ENCODE measurements at regions not wholly inside any gene's neighbourhood (a gene's known extent, or its start where the extent isn't known, plus 50 kb on each side); places are given as distances from the start of the nearest gene placed in this dataset.
A peak's percentile ranks its signal among the peaks of the same experiment; 100 is the strongest.
"Not testable (repeated sequence)": the region's sequence is repeated elsewhere in the genome, so short reads cannot be mapped to it uniquely, and the experiment has no call there.

GRCh38 chr3:150357923-150358607 is 50.0 kb upstream of the TSC22D2 start:
- DNase-seq (ENCODE audit: low read depth, low spot score), result no peak

DNA sequence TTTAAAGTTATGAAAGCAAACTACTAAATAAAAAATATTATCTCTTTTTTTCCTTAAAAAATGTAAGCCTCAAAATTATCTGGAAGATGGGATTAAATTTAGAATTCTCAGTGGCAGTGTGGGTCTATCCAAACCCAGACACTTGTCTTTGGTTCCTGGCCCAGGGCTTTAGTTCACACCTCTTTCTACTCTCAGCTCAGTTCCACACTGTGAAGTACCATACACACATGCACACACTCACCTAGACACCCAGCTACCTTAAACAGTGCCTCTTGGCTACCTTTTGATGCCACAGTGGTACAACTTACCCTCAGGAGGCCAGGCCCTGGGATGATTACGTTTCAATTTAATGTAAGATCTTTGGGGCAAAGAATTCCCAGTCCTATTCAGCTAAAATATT is 51.0 kb upstream of the TSC22D2 start:
- DNase-seq (ENCODE audit: low read depth, low spot score), result no peak

DNA sequence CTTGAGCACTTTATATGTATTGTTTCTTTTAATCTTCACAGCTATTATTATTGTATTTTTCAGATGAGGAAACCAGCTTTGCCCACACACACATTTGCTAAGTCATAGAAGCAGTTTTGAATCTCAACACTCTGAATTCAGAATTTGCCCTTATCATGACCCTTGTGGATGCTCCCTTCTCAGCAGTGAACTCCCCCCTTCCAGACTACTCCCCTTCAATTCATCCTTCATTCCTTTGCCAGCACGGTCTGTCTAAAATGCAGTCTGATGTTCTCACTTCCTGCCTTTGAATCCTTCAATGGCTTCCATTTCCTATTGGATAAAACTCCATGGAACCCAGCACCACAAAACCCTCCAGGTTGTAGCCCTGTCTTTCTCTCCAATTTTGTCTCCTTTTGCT is 52.5 kb upstream of the TSC22D2 start:
- no peak for DNase-seq (ENCODE audit: low read depth, low spot score)

DNA sequence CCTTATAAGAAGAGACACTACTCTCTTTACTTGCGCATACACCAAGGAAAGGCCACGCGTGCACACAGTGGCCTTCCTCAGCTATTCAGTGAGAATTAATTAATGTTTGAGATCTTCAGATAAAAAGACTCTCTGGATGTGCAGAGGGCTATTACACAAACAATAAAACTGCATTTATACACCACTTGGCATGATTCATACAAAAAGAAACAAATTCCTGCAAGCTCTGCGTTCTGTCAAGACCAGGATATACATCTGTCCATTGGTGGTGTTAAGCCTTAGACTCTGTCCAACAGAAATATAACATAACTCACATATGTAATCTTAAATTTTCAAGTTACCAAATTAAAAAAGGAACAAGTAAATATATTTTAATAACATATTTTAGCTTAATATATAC is 55.2 kb upstream of the TSC22D2 start:
- DNase-seq (ENCODE audit: low read depth, low spot score), result no peak

DNA sequence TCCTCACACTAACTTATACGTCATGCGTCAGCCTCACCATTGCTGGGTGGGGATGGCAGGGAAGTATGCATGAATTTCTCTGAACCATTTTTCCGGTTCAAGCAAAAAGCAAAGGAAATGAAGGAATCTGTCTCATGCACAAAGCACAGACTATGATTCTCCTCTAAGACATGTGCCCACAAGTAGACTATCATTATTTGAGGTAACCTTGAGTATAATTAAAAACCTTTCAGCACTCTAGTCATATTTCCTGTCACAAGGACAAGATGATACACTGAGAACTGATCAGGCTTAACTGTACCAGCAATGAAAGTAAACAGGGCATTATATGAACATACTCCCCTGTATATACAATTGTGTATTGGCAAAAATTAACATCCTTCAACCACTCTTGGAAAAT is 56.7 kb upstream of the TSC22D2 start:
- DNase-seq (ENCODE audit: low read depth, low spot score), result no peak

DNA sequence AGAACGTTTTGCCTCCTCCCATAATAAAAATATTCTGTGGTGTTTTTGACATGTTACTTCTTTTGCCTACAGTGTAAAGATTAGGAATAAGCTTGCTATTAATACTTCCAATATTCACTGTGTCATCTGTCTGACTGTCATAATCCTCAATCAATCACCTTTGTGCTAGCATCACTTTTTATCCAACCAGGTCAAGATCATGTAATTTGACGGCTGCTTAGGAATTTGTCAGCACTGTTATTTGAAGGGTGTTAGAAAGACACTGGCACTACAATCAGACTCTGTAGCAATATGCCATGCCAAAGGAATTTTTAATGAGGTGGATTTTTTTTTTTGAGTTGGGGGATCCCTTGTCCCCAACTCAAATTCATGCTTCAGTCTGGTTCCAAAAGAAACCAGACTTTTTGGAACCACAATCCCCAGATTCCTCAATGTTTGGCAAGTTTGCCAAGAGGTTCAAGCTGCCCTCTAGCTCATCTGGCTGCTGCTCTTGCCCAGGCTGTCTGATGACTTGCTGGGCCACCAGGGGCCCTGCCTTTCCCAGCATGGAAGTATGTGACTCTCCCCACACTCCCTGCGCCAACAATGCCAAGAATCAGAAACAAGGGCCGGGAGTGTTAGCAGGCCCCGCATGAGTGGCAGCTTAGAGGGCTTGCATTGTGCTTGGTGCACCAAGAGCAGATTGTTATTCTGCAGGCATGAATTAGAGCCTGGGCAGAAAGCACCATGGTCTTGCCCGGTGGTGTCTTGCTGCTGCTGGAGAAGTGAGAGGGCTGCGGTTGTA is 58.6 kb upstream of the TSC22D2 start:
- peak; percentile 36 for DNase-seq (ENCODE audit: low read depth, low spot score)

GRCh38 chr3:150348500-150348899 is 59.6 kb upstream of the TSC22D2 start:
- no peak for DNase-seq (ENCODE audit: low read depth, low spot score)

GRCh38 chr3:150346981-150347863 is 60.9 kb upstream of the TSC22D2 start:
- DNase-seq (ENCODE audit: low read depth, low spot score), result peak; percentile 66

DNA sequence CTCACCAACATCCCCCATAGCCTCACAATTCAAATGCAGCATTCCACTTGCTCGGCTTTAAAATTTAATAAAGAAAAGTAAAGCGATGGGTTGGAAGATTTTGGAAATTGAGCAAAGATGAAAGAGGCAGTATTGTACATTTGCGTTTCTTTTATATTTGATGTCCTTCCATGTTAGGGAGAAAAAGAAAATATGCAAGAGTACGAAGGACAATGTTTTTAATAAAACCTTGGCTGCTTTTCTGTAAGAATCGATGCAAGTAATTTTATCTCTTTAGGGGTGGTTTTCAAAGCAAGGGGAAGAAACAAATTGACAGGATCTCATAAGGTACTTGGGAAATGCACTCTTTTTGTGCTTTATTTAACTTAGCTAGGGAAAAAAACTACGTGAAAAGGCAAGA is 61.8 kb upstream of the TSC22D2 start:
- DNase-seq (ENCODE audit: low read depth, low spot score), result no peak

DNA sequence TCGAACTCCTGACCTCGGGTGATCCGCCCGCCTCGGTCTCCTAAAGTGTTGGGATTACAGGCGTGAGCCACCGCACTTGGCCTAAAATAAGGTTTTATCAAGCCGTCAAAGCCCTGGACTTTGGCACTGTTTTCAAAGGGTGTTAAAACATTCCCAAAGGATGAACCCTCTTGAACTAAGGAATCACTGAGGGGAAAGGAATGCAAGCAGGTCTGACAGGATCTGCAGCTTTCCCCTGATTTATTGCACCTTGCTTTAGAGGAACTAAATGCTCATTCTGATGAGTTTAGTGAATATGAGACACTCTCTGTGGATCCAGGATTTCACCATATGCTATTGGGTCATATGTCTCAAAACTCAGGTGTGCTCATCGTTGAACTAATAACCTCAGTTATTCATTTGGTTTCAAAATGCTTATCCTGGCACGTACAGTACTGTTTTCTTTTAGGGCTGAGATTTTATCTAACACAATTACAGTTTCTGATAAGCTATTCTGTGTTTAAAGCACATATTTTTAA is 63.0 kb upstream of the TSC22D2 start:
- peak; percentile 85 for DNase-seq (ENCODE audit: low read depth, low spot score)

DNA sequence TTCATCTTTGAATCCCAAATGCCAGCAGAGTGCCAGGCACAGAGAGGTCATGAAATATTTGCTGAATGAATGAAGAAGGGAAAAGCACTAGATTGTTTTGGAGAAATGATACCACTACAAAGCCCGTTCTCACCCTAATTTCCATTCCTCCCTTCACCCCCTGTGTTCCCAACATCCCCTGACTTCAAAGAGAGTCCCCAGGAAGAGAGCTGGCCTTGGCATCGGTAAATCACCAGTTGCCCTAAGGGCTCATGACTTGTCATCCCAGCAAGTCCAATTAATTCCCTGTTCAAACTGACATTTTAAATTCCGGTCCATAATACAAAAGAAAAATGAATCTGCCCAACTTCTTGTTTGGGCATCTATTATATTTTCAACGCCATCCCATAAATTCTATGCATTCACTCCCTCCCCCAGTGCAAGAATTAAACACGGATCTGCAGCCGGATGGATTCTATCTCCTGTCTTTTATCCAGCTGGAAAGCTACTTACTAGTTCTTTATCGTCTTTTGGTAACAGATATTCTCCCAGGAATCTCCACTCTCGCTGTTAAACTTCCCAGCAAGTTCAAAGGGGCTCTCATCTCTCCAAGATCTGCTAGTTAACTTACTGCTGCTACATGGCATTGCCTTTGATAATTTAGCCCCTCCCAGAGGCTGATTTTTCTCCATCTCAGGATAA is 63.9 kb upstream of the TSC22D2 start:
- peak; percentile 62 for DNase-seq (ENCODE audit: low read depth, low spot score)

DNA sequence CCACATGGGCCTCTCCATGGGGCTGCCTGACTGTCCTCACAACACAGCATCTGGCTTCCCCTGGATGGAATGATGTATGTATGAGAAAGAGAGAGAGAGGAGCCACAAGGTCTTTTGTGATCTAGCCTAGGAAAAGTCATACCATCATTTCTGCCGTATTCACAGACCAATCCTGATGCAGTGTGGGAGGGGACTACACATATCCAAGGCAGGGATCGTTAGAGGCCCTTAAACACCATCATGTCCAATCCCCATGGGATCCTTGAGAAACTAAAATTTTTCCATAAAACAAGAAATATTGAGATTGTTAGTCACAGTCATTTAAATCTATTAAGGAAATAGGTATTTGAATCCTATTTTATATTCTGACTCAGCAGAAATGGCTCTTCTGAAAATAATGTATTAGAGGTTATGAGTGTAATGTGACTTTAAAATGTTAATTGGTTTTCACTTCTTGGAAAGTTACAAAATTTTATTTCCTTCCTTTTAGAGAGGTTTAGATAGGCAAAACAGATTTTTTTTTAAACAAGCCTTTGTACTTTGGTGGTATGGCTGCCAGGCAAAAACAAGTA is 65.1 kb upstream of the TSC22D2 start:
- no peak for DNase-seq (ENCODE audit: low read depth, low spot score)

DNA sequence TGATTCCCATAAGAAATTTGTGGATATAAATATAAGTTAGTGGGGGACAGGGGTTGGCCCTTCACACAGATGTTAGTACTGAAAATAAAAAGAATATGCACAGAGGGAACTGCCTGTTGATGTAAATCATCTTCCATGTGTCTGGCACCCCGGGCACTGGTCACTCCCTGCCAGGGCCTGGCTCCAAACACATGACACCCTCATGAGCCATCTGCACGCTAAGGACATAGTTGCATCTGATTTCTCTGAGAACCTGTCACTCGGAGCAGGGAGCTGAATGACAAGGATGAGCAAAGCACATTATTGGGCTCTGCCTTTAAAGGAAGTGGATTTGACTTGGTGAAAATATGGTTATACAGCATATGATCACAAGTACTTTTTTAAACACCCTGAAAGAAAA is 66.2 kb upstream of the TSC22D2 start:
- DNase-seq (ENCODE audit: low read depth, low spot score), result no peak

- not testable (repeated sequence) for DNase-seq (ENCODE audit: low read depth, low spot score)
Observed at GRCh38 chr3:150336363-150336762, 71.7 kb upstream of the TSC22D2 start.

- no peak for DNase-seq (ENCODE audit: low read depth, low spot score)
Observed at GRCh38 chr3:150335631-150336030, 72.5 kb upstream of the TSC22D2 start.

- DNase-seq (ENCODE audit: low read depth, low spot score), result no peak
Observed at GRCh38 chr3:150334974-150335373, 73.1 kb upstream of the TSC22D2 start.

DNA sequence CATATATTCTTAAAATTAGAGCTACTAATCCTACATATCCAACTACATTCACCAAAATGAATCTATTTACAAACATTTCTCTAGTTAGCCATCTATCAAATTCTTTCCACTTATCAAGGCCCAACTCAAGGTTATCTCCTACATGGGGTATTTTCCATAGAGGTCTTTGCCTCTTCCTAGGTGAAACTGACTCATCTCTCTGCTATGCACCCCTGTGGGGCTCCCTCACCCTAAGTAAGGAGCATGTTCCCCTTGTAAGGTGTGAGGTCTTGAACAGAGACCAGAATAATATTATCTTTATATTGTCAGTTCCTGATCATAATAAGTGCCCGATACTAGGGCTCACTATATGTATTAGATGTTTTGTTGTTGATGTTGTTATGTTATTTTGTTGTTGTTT is 74.6 kb upstream of the TSC22D2 start:
- no peak for DNase-seq (ENCODE audit: low read depth, low spot score)

DNA sequence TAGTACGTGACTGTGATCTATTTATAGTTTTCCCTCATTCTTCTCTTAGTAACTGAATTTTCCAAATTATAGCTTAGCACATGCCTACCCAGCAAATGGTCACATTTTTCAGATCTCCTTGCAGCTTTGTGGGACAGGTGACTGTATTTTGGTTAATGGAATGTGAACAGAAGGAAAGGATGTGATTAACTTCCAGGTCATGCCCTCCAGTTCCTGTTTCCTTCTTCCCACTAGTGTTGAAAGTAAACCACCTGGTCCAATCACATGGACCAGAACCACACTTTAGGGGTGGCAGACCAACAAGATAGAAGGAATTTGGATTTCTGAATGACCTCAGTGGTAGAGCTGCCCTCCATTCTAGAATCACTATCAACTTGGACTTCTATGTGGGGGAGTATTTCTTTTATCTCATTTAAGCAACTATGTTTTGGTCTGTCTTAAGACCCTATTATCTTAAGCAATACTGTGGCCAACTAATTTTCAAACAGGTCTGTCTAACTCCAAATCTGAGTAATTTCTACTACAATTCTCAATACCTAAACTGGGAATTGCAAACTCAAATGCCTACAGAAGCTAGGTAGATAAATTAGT is 76.0 kb upstream of the TSC22D2 start:
- DNase-seq (ENCODE audit: low read depth, low spot score), result no peak

DNA sequence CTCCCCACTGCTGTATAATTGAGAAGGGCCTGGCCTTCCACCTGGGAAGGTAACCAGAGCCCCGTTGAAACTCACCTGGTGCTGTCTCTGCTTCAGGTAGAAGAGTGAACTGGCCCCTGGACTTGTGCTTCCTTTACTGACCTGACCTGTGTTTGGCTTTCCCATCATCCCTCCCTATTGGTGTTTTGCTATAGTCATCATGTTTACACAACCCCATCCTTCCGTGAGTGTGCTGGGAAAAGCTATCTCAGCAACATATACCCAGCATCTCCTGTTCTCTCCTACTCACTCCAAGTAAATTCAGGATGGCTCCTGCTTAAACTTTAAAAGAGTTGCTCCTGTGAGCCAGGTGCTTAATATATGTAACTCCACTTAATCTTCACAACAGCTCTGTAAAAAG is 77.2 kb upstream of the TSC22D2 start:
- no peak for DNase-seq (ENCODE audit: low read depth, low spot score)

- no peak for DNase-seq (ENCODE audit: low read depth, low spot score)
Observed at GRCh38 chr3:150330174-150330573, 77.9 kb upstream of the TSC22D2 start.

DNA sequence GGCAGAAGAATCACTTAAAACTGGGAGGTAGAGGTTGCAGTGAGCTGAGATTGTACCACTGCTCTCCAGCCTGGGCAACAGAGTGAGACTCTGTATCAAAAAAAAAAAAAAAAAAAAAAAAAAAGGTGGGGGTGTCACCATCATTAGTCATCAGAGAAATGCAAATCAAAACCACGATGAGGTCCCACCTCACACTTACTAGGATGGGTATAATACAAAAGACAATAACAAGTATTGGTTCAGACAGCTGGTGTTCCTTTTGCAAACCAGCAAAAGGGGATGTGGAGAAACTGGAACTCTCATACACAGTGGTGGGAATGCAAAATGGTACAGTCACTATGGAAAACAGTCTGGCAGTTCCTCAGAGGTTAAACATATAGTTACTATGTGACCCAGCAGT is 78.7 kb upstream of the TSC22D2 start:
- DNase-seq (ENCODE audit: low read depth, low spot score), result no peak

All from ELF-1 (cell line).